GM23338 (cell line): ENCODE measurements at regions not wholly inside any gene's neighbourhood (a gene's known extent, or its start where the extent isn't known, plus 50 kb on each side); places are given as distances from the start of the nearest gene placed in this dataset.

ENCODE experiments used
- CREB1 ChIP-seq: fragments of 250-450 bp; sonication (Bioruptor Pico); IDR thresholded peaks from 2 replicates; pipeline ENCODE4 v1.5.0; 2020; ENCODE audit warnings: low read depth, mild to moderate bottlenecking, moderate library complexity
- CTCF ChIP-seq, 2 experiments: fragments of 200-600 bp in 1 of 2; sonication (generic) in 1 of 2; conservative IDR thresholded peaks; 2 replicates each; pipeline versions ENCODE4 v1.5.1 to v1.6.1; 2016 to 2017; ENCODE audit warnings: antibody characterized with exemption in 2 of 2, low read depth in 2 of 2, mild to moderate bottlenecking in 2 of 2, moderate library complexity in 1 of 2
- EZH2 ChIP-seq: fragments of 200-600 bp; sonication (generic); IDR thresholded peaks from one replicate; pipeline ENCODE4 v1.8.0; 2017; ENCODE audit warnings: antibody characterized with exemption, mild to moderate bottlenecking, low read depth; ENCODE audit not compliant: unreplicated experiment
- EZH2phosphoT487 ChIP-seq: fragments of 200-600 bp; sonication (generic); IDR thresholded peaks from one replicate; pipeline ENCODE4 v1.8.1; 2018; ENCODE audit warnings: antibody characterized with exemption; ENCODE audit not compliant: unreplicated experiment
- JUNB ChIP-seq: IDR thresholded peaks from one replicate; pipeline ENCODE4 v1.6.1; 2016; ENCODE audit warnings: antibody characterized with exemption; ENCODE audit not compliant: unreplicated experiment
- NANOG ChIP-seq: IDR thresholded peaks from 2 replicates; pipeline ENCODE4 v1.6.1; 2016; ENCODE audit warnings: antibody characterized with exemption, borderline replicate concordance
- POLR2AphosphoS5 ChIP-seq: IDR thresholded peaks from 2 replicates; pipeline ENCODE4 v1.6.1; 2016; ENCODE audit warnings: antibody characterized with exemption, low read depth
- REST ChIP-seq: IDR thresholded peaks from one replicate; pipeline ENCODE4 v1.6.1; 2018; ENCODE audit warnings: antibody characterized with exemption; ENCODE audit not compliant: unreplicated experiment
- ZNF331 ChIP-seq: fragments of 250-450 bp; sonication (Bioruptor Pico); IDR thresholded peaks from 2 replicates; pipeline ENCODE4 v1.5.0; 2020; ENCODE audit warnings: low read depth, mild to moderate bottlenecking, moderate library complexity

DNA sequence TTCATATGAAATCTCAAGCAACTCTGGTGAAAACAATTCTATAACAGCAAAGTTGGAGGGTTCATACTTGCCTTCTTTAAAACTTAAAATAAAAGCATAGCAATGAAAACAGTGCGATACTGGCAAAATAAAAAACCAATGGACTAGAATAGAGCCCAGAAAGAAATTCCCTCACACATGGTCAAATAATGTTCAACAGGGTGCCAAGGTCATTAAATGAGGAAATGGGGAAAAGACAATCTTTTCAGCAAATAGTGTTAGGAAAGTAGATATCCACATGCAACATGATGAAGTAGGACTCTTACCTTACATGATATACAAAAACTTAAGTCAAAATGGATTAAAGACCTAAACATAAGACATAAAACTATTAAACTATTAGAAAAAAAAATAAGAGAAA, 970.2 kb upstream of the AGA start:
- TF ChIP-seq CTCF (conservative IDR thresholded peaks at IDR 0.05; ENCODE audit: low read depth in 2 of 2) (no peak), EZH2phosphoT487 (no peak), REST (no peak), EZH2 (no peak), POLR2AphosphoS5 (no peak), JUNB (no peak), CREB1 (CRISPR knock-in tag) (no peak), NANOG (no peak), ZNF331 (CRISPR knock-in tag) (no peak)
